Keratinocyte (primary cell): ENCODE measurements at regions not wholly inside any gene's neighbourhood (a gene's known extent, or its start where the extent isn't known, plus 50 kb on each side); places are given as distances from the start of the nearest gene placed in this dataset.

Experiments
- DNase-seq: peaks from one replicate; pipeline ENCODE4 v3.0.0-alpha.2; 2011; ENCODE audit warnings: low read depth, missing footprints, low spot score
- FAIRE-seq: peaks from 2 replicates; lab custom pipeline; 2011; peaks lifted over from hg19 to GRCh38; lab: Jason Lieb, UNC
- H2AFZ ChIP-seq: 2 replicates; pipeline ENCODE4 v1.6.0; 2012; ENCODE audit warnings: low read length, control low read depth, inconsistent platforms; ENCODE audit not compliant: control insufficient read depth
- H3K27ac ChIP-seq: 2 replicates; pipeline ENCODE4 v1.5.1; 2011; ENCODE audit warnings: low read length; ENCODE audit not compliant: control insufficient read depth, insufficient read depth
- H3K27me3 ChIP-seq: 3 replicates; pipeline ENCODE4 v1.6.0; 2011; ENCODE audit warnings: low read length; ENCODE audit not compliant: control insufficient read depth, insufficient read depth; ENCODE audit errors: extremely low read depth
- H3K36me3 ChIP-seq, 2 experiments: 2 replicates in 1 of 2; 3 replicates in 1 of 2; pipeline ENCODE4 v1.5.1; 2011; ENCODE audit warnings: low read length in 2 of 2, mild to moderate bottlenecking in 1 of 2; ENCODE audit not compliant: control insufficient read depth in 2 of 2, insufficient read depth in 2 of 2; ENCODE audit errors: extremely low read depth in 1 of 2
- H3K4me1 ChIP-seq: 3 replicates; pipeline ENCODE4 v1.5.1; 2011; ENCODE audit warnings: low read length; ENCODE audit not compliant: control insufficient read depth, insufficient read depth; ENCODE audit errors: extremely low read depth
- H3K4me2 ChIP-seq: 3 replicates; pipeline ENCODE4 v1.6.0; 2011; ENCODE audit warnings: low read depth, low read length; ENCODE audit not compliant: control insufficient read depth, insufficient read depth; ENCODE audit errors: extremely low read depth
- H3K4me3 ChIP-seq, 3 experiments: fragments of 200-600 bp in 1 of 3; sonication (generic) in 1 of 3; 2 replicates in 2 of 3; 3 replicates in 1 of 3; pipeline ENCODE4 v1.5.1; 2011 to 2016; ENCODE audit warnings: low read length in 3 of 3, mild to moderate bottlenecking in 3 of 3, control low read depth in 2 of 3, inconsistent platforms in 1 of 3, low read depth in 1 of 3, mixed read lengths in 1 of 3, mixed run types in 1 of 3, moderate library complexity in 1 of 3; ENCODE audit not compliant: control insufficient read depth in 2 of 3, insufficient read depth in 2 of 3; ENCODE audit errors: extremely low read depth in 1 of 3
- H3K79me2 ChIP-seq: 2 replicates; pipeline ENCODE4 v1.6.0; 2012; ENCODE audit warnings: low read length; ENCODE audit not compliant: control insufficient read depth, insufficient read depth
- H3K9ac ChIP-seq: 3 replicates; pipeline ENCODE4 v1.6.0; 2011; ENCODE audit warnings: low read length; ENCODE audit not compliant: control insufficient read depth, insufficient read depth; ENCODE audit errors: extremely low read depth
- H3K9me1 ChIP-seq: 3 replicates; pipeline ENCODE4 v1.6.0; 2011; ENCODE audit warnings: low read length; ENCODE audit not compliant: control insufficient read depth, insufficient read depth; ENCODE audit errors: extremely low read depth
- H3K9me3 ChIP-seq: 2 replicates; pipeline ENCODE4 v1.5.1; 2012; ENCODE audit warnings: low read depth, low read length; ENCODE audit not compliant: control insufficient read depth
- H4K20me1 ChIP-seq: 3 replicates; pipeline ENCODE4 v1.6.0; 2011; ENCODE audit warnings: low read length; ENCODE audit not compliant: control insufficient read depth, insufficient read depth; ENCODE audit errors: extremely low read depth
- CTCF ChIP-seq, 3 experiments: IDR thresholded peaks in 1 of 3; conservative IDR thresholded peaks in 1 of 3; optimal IDR thresholded peaks in 1 of 3; 2 replicates in 2 of 3; 3 replicates in 1 of 3; pipeline versions ENCODE3 to v1.5.1; 2011; ENCODE audit warnings: low read length in 3 of 3, mild to moderate bottlenecking in 3 of 3, moderate library complexity in 2 of 3, control low read depth in 1 of 3, inconsistent platforms in 1 of 3; ENCODE audit not compliant: insufficient read depth in 2 of 3; ENCODE audit errors: extremely low read depth in 1 of 3
- EZH2 ChIP-seq: IDR thresholded peaks from one replicate; pipeline ENCODE4 v1.6.1; 2012; ENCODE audit warnings: inconsistent platforms, mild to moderate bottlenecking, low read length, moderate library complexity
- dilution Hi-C: fragments of 300-500 bp; cut with MboI; formaldehyde crosslinking; loops from one replicate; pipeline ENCODE4 v1.7.0; 2020; ENCODE audit warnings: low sequenced_read_pairs; ENCODE audit not compliant: extremely low pct_ligation_motif_present

DNA sequence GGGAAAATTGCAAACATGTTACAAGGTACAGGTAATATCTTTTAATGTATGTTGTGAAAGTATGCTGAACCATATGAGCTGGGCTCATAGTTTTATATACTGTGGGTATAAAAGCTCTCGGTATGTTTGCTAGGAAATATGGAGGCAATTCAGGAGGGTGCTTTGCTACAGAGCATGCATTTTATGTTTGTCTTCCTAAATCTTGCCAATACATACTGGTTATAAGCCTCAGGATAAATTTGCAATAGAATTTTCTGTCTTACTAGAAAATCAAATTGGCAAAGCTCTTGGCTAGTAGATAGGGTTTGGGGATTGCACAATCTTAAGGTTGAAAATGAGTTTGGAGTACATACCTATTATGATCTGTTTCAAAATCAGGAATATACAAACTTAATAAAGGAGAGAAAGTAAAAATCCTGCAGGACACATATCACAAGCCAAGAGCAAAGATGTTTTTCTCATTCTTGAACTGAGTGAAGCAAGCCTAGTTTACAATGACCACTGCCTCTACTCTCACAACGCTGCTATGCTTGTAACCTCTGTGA lies 751.2 kb downstream of the HDGFL1 start:
- no peak overlapping the region for H3K4me2 ChIP-seq
- no peaks in the 10 kb centered on the region for H4K20me1 ChIP-seq
- no peaks in the 10 kb centered on the region for H3K27me3 ChIP-seq
- H3K27ac ChIP-seq, result no peak overlapping the region
- no peak for DNase-seq
- no peaks in the 10 kb centered on the region for H3K9me3 ChIP-seq
- FAIRE-seq, result no peak
- no peak overlapping the region for H2AFZ ChIP-seq
- no peaks in the 10 kb centered on the region for H3K79me2 ChIP-seq
- no peaks in the 10 kb centered on the region for H3K4me1 ChIP-seq
- H3K9ac ChIP-seq, result no peak overlapping the region
- H3K36me3 ChIP-seq, result no peaks in the 10 kb centered on the region
- H3K9me1 ChIP-seq, result no peaks in the 10 kb centered on the region
- dilution Hi-C loops, result no loop called here
- no peak for TF ChIP-seq CTCF (optimal IDR thresholded peaks at IDR 0.05 in 1 of 3, IDR thresholded peaks at IDR 0.05 in 1 of 3, conservative IDR thresholded peaks at IDR 0.05 in 1 of 3; ENCODE audit: extremely low read depth in 1 of 3, insufficient read depth in 2 of 3, low read length in 3 of 3)
- TF ChIP-seq EZH2, result no peak
- no peak overlapping the region for H3K4me3 ChIP-seq

- Histone ChIP-seq H3K36me3 (no peaks in the 10 kb centered on the region), H3K4me3 (no peak overlapping the region), H3K79me2 (no peaks in the 10 kb centered on the region), H3K4me2 (no peak overlapping the region), H3K4me1 (no peaks in the 10 kb centered on the region), H3K27me3 (no peaks in the 10 kb centered on the region), H3K9ac (no peak overlapping the region), H4K20me1 (no peaks in the 10 kb centered on the region), H2AFZ (no peak overlapping the region), H3K9me1 (no peaks in the 10 kb centered on the region), H3K9me3 (no peaks in the 10 kb centered on the region), H3K27ac (no peak overlapping the region)
- dilution Hi-C loops, result no loop called here
- DNase-seq (no peak), FAIRE-seq (no peak)
- TF ChIP-seq CTCF (optimal IDR thresholded peaks at IDR 0.05 in 1 of 3, IDR thresholded peaks at IDR 0.05 in 1 of 3, conservative IDR thresholded peaks at IDR 0.05 in 1 of 3; ENCODE audit: extremely low read depth in 1 of 3, insufficient read depth in 2 of 3, low read length in 3 of 3) (no peak), EZH2 (no peak)
Observed at GRCh38 chr6:23323897-23324296, 754.5 kb downstream of the HDGFL1 start.
